ENCODE measurements at regions not wholly inside any gene's neighbourhood (a gene's known extent, or its start where the extent isn't known, plus 50 kb on each side); places are given as distances from the start of the nearest gene placed in this dataset.

GRCh38 chr5:135106136-135106535 is 72.1 kb upstream of the PITX1 start (continued):
- TF ChIP-seq ZBTB1 (CRISPR knock-in tag; IDR thresholded peaks at IDR 0.05; ENCODE audit: borderline replicate concordance) = no peak
- TF ChIP-seq TCF7 (IDR thresholded peaks at IDR 0.05; ENCODE audit: low read depth) = no peak
- no peak for TF ChIP-seq GABPA (IDR thresholded peaks at IDR 0.05; ENCODE audit: low read depth, low read length)
- TF ChIP-seq GABPA (CRISPR knock-in tag; IDR thresholded peaks at IDR 0.05; ENCODE audit: low read depth) = no peak
- TF ChIP-seq IKZF4 (CRISPR knock-in tag; IDR thresholded peaks at IDR 0.05; ENCODE audit: borderline replicate concordance, low read depth, not compliant biosample characterization) = no peak
- no peak for TF ChIP-seq ZFP36L2 (CRISPR knock-in tag; IDR thresholded peaks at IDR 0.05)
- TF ChIP-seq DNMT3B (CRISPR knock-in tag; conservative IDR thresholded peaks at IDR 0.05) = no peak
- no peak for TF ChIP-seq TOE1 (CRISPR knock-in tag; IDR thresholded peaks at IDR 0.05)

DNA sequence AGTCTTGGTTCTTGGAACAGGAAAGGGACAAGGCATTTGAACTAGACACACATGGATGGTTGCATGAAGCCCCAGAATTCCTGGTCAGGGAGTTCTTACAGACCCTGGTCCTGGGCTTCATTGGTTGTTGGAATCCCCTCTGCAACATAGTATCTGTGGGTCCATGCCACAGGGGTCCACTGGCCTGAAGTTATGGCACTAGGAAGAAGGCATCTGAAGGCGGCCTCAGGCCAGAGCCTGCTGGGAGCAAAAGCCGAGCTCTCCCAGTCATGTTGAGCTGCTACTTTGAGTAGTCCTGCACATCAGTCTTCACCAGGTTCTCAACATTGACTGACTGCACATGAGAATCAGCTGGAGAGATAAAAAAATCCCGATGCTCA is 71.1 kb upstream of the PITX1 start:
- H3K9me3 ChIP-seq (ENCODE audit: low read length) = no peaks in the 10 kb centered on the region
- peaks cover 14% of the 10 kb centered on the region for H3K4me1 ChIP-seq (ENCODE audit: insufficient read depth, low read length)
- WGBS (ENCODE audit: low lambda C conversion rate) = 86% methylated on average over 3 of the region's 3 CpGs
- no peak overlapping the region for H3K4me3 ChIP-seq (replicated peaks in 1 of 3; ENCODE audit: insufficient read depth in 1 of 3, low read depth in 2 of 3, low read length in 3 of 3)
- intact Hi-C loops (cut with micrococcal nuclease; ENCODE audit: unreplicated experiment) = no loop called here
- no TSS peak for BruUV-seq (replicated peaks)
- CTCF ChIA-PET (ENCODE audit: low intra/inter-chr PET ratio, low total read pairs) = no interaction called here
- POLR2A ChIA-PET = no interaction called here
- no peaks in the 10 kb centered on the region for H3K27me3 ChIP-seq (ENCODE audit: control insufficient read depth in 1 of 2, insufficient read depth in 2 of 2, low read length in 2 of 2)
- TF ChIP-seq HDAC2 (CRISPR knock-in tag; IDR thresholded peaks at IDR 0.05) (no peak), PAX8 (CRISPR knock-in tag; IDR thresholded peaks at IDR 0.05; ENCODE audit: borderline replicate concordance) (no peak), ZNF672 (CRISPR knock-in tag; IDR thresholded peaks at IDR 0.05) (no peak), ZNF674 (CRISPR knock-in tag; IDR thresholded peaks at IDR 0.05; ENCODE audit: low read depth) (no peak)
- H2AFZ ChIP-seq (ENCODE audit: low read length) = no peak overlapping the region
- no peak overlapping the region for H3K9ac ChIP-seq (ENCODE audit: insufficient read depth, low read depth, low read length)
- in situ Hi-C loops (cut with HindIII; ENCODE audit: extremely low pct_ligation_motif_present, low pct_unique_long_range_greater_than_20kb) = no loop called here
- H3K4me2 ChIP-seq (ENCODE audit: low read depth, low read length) = no peak overlapping the region
- no peak for ATAC-seq
- no peaks in the 10 kb centered on the region for H4K20me1 ChIP-seq (ENCODE audit: insufficient read depth, low read length)
- FAIRE-seq = no peak
- H3K79me2 ChIP-seq (ENCODE audit: insufficient read depth, low read length) = no peaks in the 10 kb centered on the region
- no peak overlapping the region for H3K27ac ChIP-seq (ENCODE audit: extremely low read length, insufficient read depth, low read length)
- H3K36me3 ChIP-seq (replicated peaks in 1 of 2; ENCODE audit: control insufficient read depth in 1 of 2, insufficient read depth in 2 of 2, low read length in 2 of 2) = no peaks in the 10 kb centered on the region
- no peak for DNase-seq (ENCODE audit: low spot score)

All from HepG2 (cell line).